IMR-90 (cell line): ENCODE measurements at regions not wholly inside any gene's neighbourhood (a gene's known extent, or its start where the extent isn't known, plus 50 kb on each side); places are given as distances from the start of the nearest gene placed in this dataset.

Experiments used
- ATAC-seq: fragments of 200-7000 bp; cut with Tn5 transposase; 2 replicates; pipeline ENCODE4 v1.9.1; 2020; ENCODE audit warnings: low read depth, mild to moderate bottlenecking, moderate library complexity
- BruUV-seq: library from RNA; stranded (reverse); fragments of 400-500 nt; replicated peaks from 2 replicates; lab custom pipeline; 2021; lab: Mats Ljungman, UMichigan
- CTCF ChIA-PET: fragments of 300-600 bp; formaldehyde crosslinking; extraction: SDS; loops from one replicate; lab custom pipeline; 2021; ENCODE audit warnings: antibody characterized with exemption; lab: Yijun Ruan, JAX
- POLR2A ChIA-PET: fragments of 300-600 bp; sonication (Branson Sonifier 250); formaldehyde crosslinking; loops from one replicate; lab custom pipeline; 2022; ENCODE audit warnings: antibody characterized with exemption; ENCODE audit not compliant: unreplicated experiment; lab: Charles Lee
- DNase-seq: peaks from one replicate; pipeline ENCODE4 v3.0.0; 2013
- H2AFZ ChIP-seq: replicated peaks from 2 replicates; pipeline ENCODE3; 2013; ENCODE audit warnings: low read length, mild to moderate bottlenecking; ENCODE audit not compliant: poor library complexity
- H2AK5ac ChIP-seq: 2 replicates; pipeline ENCODE4 v1.6.1; 2013; ENCODE audit warnings: low read depth, low read length, inconsistent platforms
- H2AK9ac ChIP-seq: replicated peaks from 2 replicates; pipeline ENCODE3; 2013; ENCODE audit warnings: mild to moderate bottlenecking, low read depth, low read length, moderate library complexity; ENCODE audit not compliant: poor library complexity
- H2BK120ac ChIP-seq: 2 replicates; pipeline ENCODE4 v1.6.1; 2013; ENCODE audit warnings: low read depth, low read length, inconsistent platforms
- H2BK15ac ChIP-seq: 3 replicates; pipeline ENCODE4 v1.6.1; 2013; ENCODE audit warnings: low read depth, low read length, inconsistent platforms
- H2BK20ac ChIP-seq: 2 replicates; pipeline ENCODE4 v1.6.1; 2013; ENCODE audit warnings: low read depth, mild to moderate bottlenecking, inconsistent platforms, low read length, moderate library complexity
- H2BK5ac ChIP-seq: 2 replicates; pipeline ENCODE4 v1.6.1; 2013; ENCODE audit warnings: mild to moderate bottlenecking, low read depth, low read length, inconsistent platforms; ENCODE audit not compliant: poor library complexity, severe bottlenecking
- H3K14ac ChIP-seq: replicated peaks from 2 replicates; pipeline ENCODE4 v1.6.1; 2013; ENCODE audit warnings: low read depth, low read length, inconsistent platforms
- H3K18ac ChIP-seq: 2 replicates; pipeline ENCODE4 v1.6.1; 2013; ENCODE audit warnings: low read depth, low read length, control low read depth
- H3K23ac ChIP-seq: 2 replicates; pipeline ENCODE4 v1.6.1; 2013; ENCODE audit warnings: low read depth, low read length, inconsistent platforms
- H3K27ac ChIP-seq: 2 replicates; pipeline ENCODE4 v1.5.1; 2013; ENCODE audit warnings: mild to moderate bottlenecking, control low read depth, low read length; ENCODE audit not compliant: insufficient read depth
- H3K27me3 ChIP-seq: 2 replicates; pipeline ENCODE4 v1.6.1; 2013; ENCODE audit warnings: low read length; ENCODE audit not compliant: control insufficient read depth, insufficient read depth
- H3K36me3 ChIP-seq: 2 replicates; pipeline ENCODE4 v1.6.1; 2013; ENCODE audit warnings: low read length, mixed read lengths; ENCODE audit not compliant: control insufficient read depth, insufficient read depth
- H3K4ac ChIP-seq: 2 replicates; pipeline ENCODE4 v1.6.1; 2013; ENCODE audit warnings: low read depth, low read length, inconsistent platforms
- H3K4me1 ChIP-seq: 2 replicates; pipeline ENCODE4 v1.6.1; 2013; ENCODE audit warnings: low read length, mixed read lengths; ENCODE audit not compliant: control insufficient read depth, insufficient read depth
- H3K4me2 ChIP-seq: 2 replicates; pipeline ENCODE4 v1.6.1; 2013; ENCODE audit warnings: low read depth, mild to moderate bottlenecking, control low read depth, low read length, moderate library complexity
- H3K4me3 ChIP-seq: 2 replicates; pipeline ENCODE4 v1.5.1; 2013; ENCODE audit warnings: low read depth, mild to moderate bottlenecking, control low read depth, low read length, moderate library complexity; ENCODE audit not compliant: insufficient read depth
- H3K56ac ChIP-seq: 2 replicates; pipeline ENCODE4 v1.6.1; 2013; ENCODE audit warnings: low read length, inconsistent platforms; ENCODE audit not compliant: insufficient read depth; ENCODE audit errors: extremely low read depth
- H3K79me1 ChIP-seq, 2 experiments: 2 replicates each; pipeline ENCODE4 v1.6.1; 2013; ENCODE audit warnings: low read length in 2 of 2, inconsistent platforms in 1 of 2, low read depth in 1 of 2
- H3K9ac ChIP-seq: 2 replicates; pipeline ENCODE4 v1.6.1; 2013; ENCODE audit warnings: low read depth, low read length, control low read depth
- H3K9me1 ChIP-seq: 2 replicates; pipeline ENCODE4 v1.6.1; 2013; ENCODE audit warnings: low read length, inconsistent platforms; ENCODE audit not compliant: insufficient read depth
- H3K9me3 ChIP-seq: 2 replicates; pipeline ENCODE4 v1.6.1; 2013; ENCODE audit warnings: low read length; ENCODE audit not compliant: control insufficient read depth, insufficient read depth
- H4K20me1 ChIP-seq: 2 replicates; pipeline ENCODE4 v1.6.1; 2013; ENCODE audit warnings: low read length, inconsistent platforms; ENCODE audit not compliant: insufficient read depth
- H4K5ac ChIP-seq: 2 replicates; pipeline ENCODE4 v1.6.1; 2013; ENCODE audit warnings: mild to moderate bottlenecking, low read depth, low read length, control low read depth
- H4K8ac ChIP-seq, 2 experiments: 2 replicates each; pipeline ENCODE4 v1.6.1; 2013; ENCODE audit warnings: low read depth in 2 of 2, low read length in 2 of 2, control low read depth in 1 of 2, inconsistent platforms in 1 of 2
- H4K91ac ChIP-seq: 2 replicates; pipeline ENCODE4 v1.6.1; 2013; ENCODE audit warnings: low read depth, low read length, inconsistent platforms; ENCODE audit not compliant: insufficient read depth
- BHLHE40 ChIP-seq: fragments of 150-350 bp; IDR thresholded peaks from 2 replicates; pipeline ENCODE4 v1.6.1; 2016; ENCODE audit warnings: mild to moderate bottlenecking, low read depth, low read length
- CEBPB ChIP-seq: IDR thresholded peaks from 2 replicates; pipeline ENCODE4 v1.6.1; 2012; ENCODE audit warnings: low read depth, low read length, improper control_type of control experiment
- CHD1 ChIP-seq: IDR thresholded peaks from 2 replicates; pipeline ENCODE4 v1.6.1; 2012; ENCODE audit warnings: low read depth, low read length, improper control_type of control experiment
- CTCF ChIP-seq: conservative IDR thresholded peaks from 2 replicates; pipeline ENCODE4 v1.5.1; 2012; ENCODE audit warnings: mild to moderate bottlenecking, low read depth, low read length, improper control_type of control experiment
- ELK1 ChIP-seq: fragments of 150-350 bp; IDR thresholded peaks from 2 replicates; pipeline ENCODE4 v1.6.1; 2016; ENCODE audit warnings: low read depth, mild to moderate bottlenecking, low read length, moderate library complexity, borderline replicate concordance
- FOS ChIP-seq: fragments of 150-350 bp; IDR thresholded peaks from 2 replicates; pipeline ENCODE4 v1.6.1; 2016; ENCODE audit warnings: low read depth, low read length
- MAFK ChIP-seq: IDR thresholded peaks from 2 replicates; pipeline ENCODE4 v1.6.1; 2012; ENCODE audit warnings: low read depth, low read length, improper control_type of control experiment
- MAZ ChIP-seq: IDR thresholded peaks from 2 replicates; pipeline ENCODE4 v1.6.1; 2012; ENCODE audit warnings: low read depth, mild to moderate bottlenecking, low read length, improper control_type of control experiment, moderate library complexity, borderline replicate concordance
- MXI1 ChIP-seq: IDR thresholded peaks from 2 replicates; pipeline ENCODE4 v1.6.1; 2012; ENCODE audit warnings: low read depth, mild to moderate bottlenecking, low read length, moderate library complexity, borderline replicate concordance
- NFE2L2 ChIP-seq: fragments of 150-350 bp; IDR thresholded peaks from 2 replicates; pipeline ENCODE4 v1.6.1; 2016; ENCODE audit warnings: low read depth, mild to moderate bottlenecking, low read length
- POLR2A ChIP-seq: IDR thresholded peaks from 2 replicates; pipeline ENCODE4 v1.6.1; 2012; ENCODE audit warnings: mild to moderate bottlenecking, low read depth, low read length
- RAD21 ChIP-seq: IDR thresholded peaks from 2 replicates; pipeline ENCODE4 v1.6.1; 2012; ENCODE audit warnings: low read length, improper control_type of control experiment
- RCOR1 ChIP-seq: IDR thresholded peaks from 2 replicates; pipeline ENCODE4 v1.6.1; 2012; ENCODE audit warnings: mild to moderate bottlenecking, low read length, improper control_type of control experiment; ENCODE audit not compliant: insufficient replicate concordance
- RFX5 ChIP-seq: IDR thresholded peaks from 2 replicates; pipeline ENCODE4 v1.8.0; 2012; ENCODE audit warnings: low read depth, mild to moderate bottlenecking, low read length, moderate library complexity
- SMC3 ChIP-seq: fragments of 150-350 bp; IDR thresholded peaks from 2 replicates; pipeline ENCODE4 v1.6.1; 2016; ENCODE audit warnings: low read depth, mild to moderate bottlenecking, antibody characterized with exemption, low read length, moderate library complexity
- USF2 ChIP-seq: fragments of 150-350 bp; IDR thresholded peaks from 2 replicates; pipeline ENCODE4 v1.6.1; 2017; ENCODE audit warnings: mild to moderate bottlenecking, antibody characterized with exemption, low read length, low read depth
- WGBS, 2 experiments: methylation state at CpG; one replicate each; pipeline versions ENCODE4 v1.1.5 to v1.1.7; 2013; ENCODE audit warnings: missing lambda C conversion rate in 2 of 2; ENCODE audit not compliant: insufficient read length in 1 of 2; ENCODE audit errors: extremely low coverage in 2 of 2; 5-methylcytosine and 5-hydroxymethylcytosine counted together
- dilution Hi-C: fragments of 300-500 bp; cut with HindIII; formaldehyde crosslinking; loops from one replicate; pipeline ENCODE4 v1.14.3; 2018; ENCODE audit warnings: low sequenced_read_pairs; ENCODE audit not compliant: unreplicated experiment
- in situ Hi-C: fragments of 300-500 bp; cut with MboI; formaldehyde crosslinking; loops from 3 replicates; pipeline ENCODE4 v1.14.3; 2019; ENCODE audit warnings: low sequenced_read_pairs, inconsistent platforms, mixed read lengths
- intact Hi-C: fragments of 100-400 bp; cut with micrococcal nuclease; formaldehyde crosslinking; loops from 2 replicates; pipeline ENCODE4 v1.10.0; 2022

GRCh38 chr5:99955006-99955405, 580.2 kb upstream of the FAM174A start:
- no peak overlapping the region for H2BK120ac ChIP-seq
- H3K79me1 ChIP-seq, result no peaks in the 10 kb centered on the region
- H4K5ac ChIP-seq, result no peak overlapping the region
- in situ Hi-C loops (no loop called here), dilution Hi-C loops (no loop called here), intact Hi-C loops (no loop called here)
- no peak overlapping the region for H3K9ac ChIP-seq
- no peaks in the 10 kb centered on the region for H3K36me3 ChIP-seq
- ATAC-seq, result no peak
- H3K9me3 ChIP-seq, result peaks cover 25% of the 10 kb centered on the region
- H4K8ac ChIP-seq, result no peak overlapping the region
- no peak overlapping the region for H3K56ac ChIP-seq
- no peak overlapping the region for H2BK20ac ChIP-seq
- no peak overlapping the region for H3K27ac ChIP-seq
- ChIA-PET POLR2A (no interaction called here), CTCF (no interaction called here)
- no peak overlapping the region for H4K91ac ChIP-seq
- no peaks in the 10 kb centered on the region for H3K27me3 ChIP-seq
- no peaks in the 10 kb centered on the region for H3K9me1 ChIP-seq
- 74% methylated on average over 8 of the region's 10 CpGs; no CpG with 5 or more reads in 1 of the 2 experiments for WGBS, 2 experiments
- H2AK5ac ChIP-seq, result no peak overlapping the region
- no peak for TF ChIP-seq BHLHE40
- no peak for TF ChIP-seq CTCF
- no peak for TF ChIP-seq USF2
- no peak for TF ChIP-seq MXI1
- TF ChIP-seq RFX5, result no peak
- no peak for TF ChIP-seq MAFK
- TF ChIP-seq CHD1, result no peak
- TF ChIP-seq FOS, result no peak
- TF ChIP-seq POLR2A, result no peak
- no peak for TF ChIP-seq MAZ
- no peak for TF ChIP-seq RAD21
- no peak for TF ChIP-seq RCOR1
- TF ChIP-seq SMC3, result no peak
- no peak for TF ChIP-seq NFE2L2
- TF ChIP-seq CEBPB, result no peak
- no peak for TF ChIP-seq ELK1
- no peak overlapping the region for H3K14ac ChIP-seq
- H2BK15ac ChIP-seq, result no peak overlapping the region
- no peak overlapping the region for H2BK5ac ChIP-seq
- H3K4me2 ChIP-seq, result no peak overlapping the region
- H4K20me1 ChIP-seq, result no peaks in the 10 kb centered on the region
- H3K4ac ChIP-seq, result no peak overlapping the region
- no peak overlapping the region for H3K18ac ChIP-seq
- no peak overlapping the region for H2AK9ac ChIP-seq
- no peak overlapping the region for H3K23ac ChIP-seq
- BruUV-seq, result no TSS peak
- H3K4me1 ChIP-seq, result no peaks in the 10 kb centered on the region
- H2AFZ ChIP-seq, result no peak overlapping the region
- no peak for DNase-seq
- no peak overlapping the region for H3K4me3 ChIP-seq
